HCT116 (cell line): ENCODE measurements at regions not wholly inside any gene's neighbourhood (a gene's known extent, or its start where the extent isn't known, plus 50 kb on each side); places are given as distances from the start of the nearest gene placed in this dataset.

Source experiments
- ATAC-seq: fragments of 200-7000 bp; cut with Tn5 transposase; 2 replicates; pipeline ENCODE4 v1.9.1; 2020; ENCODE audit warnings: mild to moderate bottlenecking, moderate library complexity
- BruUV-seq: library from RNA; stranded (reverse); fragments of 400-500 nt; replicated peaks from 2 replicates; lab custom pipeline; 2021; lab: Mats Ljungman, UMichigan
- CTCF ChIA-PET: fragments of 300-600 bp; sonication (Branson Sonifier 250); formaldehyde crosslinking; loops from one replicate; lab custom pipeline; 2021; ENCODE audit warnings: antibody characterized with exemption; lab: Charles Lee
- POLR2A ChIA-PET: fragments of 300-600, 350-600 bp; sonication (Branson Sonifier 250); formaldehyde crosslinking; loops from one replicate; lab custom pipeline; 2021; ENCODE audit warnings: antibody characterized with exemption; lab: Charles Lee
- RAD21 ChIA-PET, 2 experiments: fragments of 300-600 bp; sonication (Branson Sonifier 250); formaldehyde crosslinking; loops; one replicate each; lab custom pipeline; 2023; ENCODE audit warnings: low total read pairs in 2 of 2; ENCODE audit not compliant: uncharacterized antibody in 2 of 2, unreplicated experiment in 2 of 2, low non-redundant PET in 1 of 2; lab: Charles Lee
- DNase-seq: peaks from one replicate; pipeline ENCODE4 v3.0.0-alpha.2; 2010; ENCODE audit warnings: low read depth, low spot score
- H2AFZ ChIP-seq: fragments of 200-600 bp; shearing (Covaris generic), sonication (generic); 2 replicates; pipeline ENCODE4 v1.6.1; 2017; ENCODE audit warnings: low read depth, mixed run types, mixed read lengths, antibody characterized with exemption, low read length; ENCODE audit not compliant: poor library complexity, severe bottlenecking
- H3K27ac ChIP-seq: 2 replicates; pipeline ENCODE4 v1.5.1; 2012; ENCODE audit warnings: low read depth, low read length
- H3K27me3 ChIP-seq: fragments of 200-600 bp; sonication (generic); 2 replicates; pipeline ENCODE4 v1.6.1; 2016; ENCODE audit warnings: mixed run types, low read length, mixed read lengths; ENCODE audit not compliant: insufficient read depth
- H3K36me3 ChIP-seq, 2 experiments: fragments of 200-500 bp in 1 of 2; fragments of 200-600 bp in 1 of 2; sonication (Bioruptor generic) in 1 of 2; sonication (generic) in 1 of 2; 2 replicates each; pipeline versions ENCODE4 v1.5.1 to v1.6.1; 2014 to 2016; ENCODE audit warnings: low read length in 2 of 2, inconsistent platforms in 1 of 2, mixed read lengths in 1 of 2, mixed run types in 1 of 2; ENCODE audit not compliant: insufficient read depth in 2 of 2, control insufficient read depth in 1 of 2
- H3K4me1 ChIP-seq, 2 experiments: fragments of 200-600 bp in 1 of 2; sonication (generic) in 1 of 2; 2 replicates each; pipeline versions ENCODE4 v1.5.1 to v1.6.1; 2012 to 2017; ENCODE audit warnings: low read length in 2 of 2, inconsistent platforms in 1 of 2, mild to moderate bottlenecking in 1 of 2, mixed read lengths in 1 of 2, mixed run types in 1 of 2, moderate library complexity in 1 of 2; ENCODE audit not compliant: insufficient read depth in 2 of 2, control insufficient read depth in 1 of 2
- H3K4me2 ChIP-seq: fragments of 200-600 bp; sonication (generic); 2 replicates; pipeline ENCODE4 v1.6.1; 2017; ENCODE audit warnings: mixed run types, low read length, mixed read lengths
- H3K4me3 ChIP-seq, 2 experiments: fragments of 200-600 bp in 1 of 2; sonication (generic) in 1 of 2; replicated peaks in 1 of 2; 2 replicates each; pipeline ENCODE4 v1.5.1; 2011 to 2016; ENCODE audit warnings: low read length in 2 of 2, control low read depth in 1 of 2, low read depth in 1 of 2, mild to moderate bottlenecking in 1 of 2, mixed read lengths in 1 of 2, mixed run types in 1 of 2
- H3K79me2 ChIP-seq: fragments of 200-600 bp; sonication (generic); 2 replicates; pipeline ENCODE4 v1.6.1; 2017; ENCODE audit warnings: mild to moderate bottlenecking, mixed run types, low read length, moderate library complexity, mixed read lengths; ENCODE audit not compliant: insufficient read depth
- H3K9ac ChIP-seq: fragments of 200-600 bp; sonication (generic); 2 replicates; pipeline ENCODE4 v1.6.1; 2016; ENCODE audit warnings: low read length, mixed read lengths
- H3K9me2 ChIP-seq: fragments of 200-600 bp; sonication (generic), shearing (Covaris generic); 2 replicates; pipeline ENCODE4 v1.6.1; 2017; ENCODE audit warnings: mixed run types, mild to moderate bottlenecking, moderate library complexity; ENCODE audit not compliant: insufficient read depth
- H3K9me3 ChIP-seq, 2 experiments: fragments of 200-500 bp in 1 of 2; fragments of 200-600 bp in 1 of 2; sonication (Bioruptor generic) in 1 of 2; sonication (generic) in 1 of 2; 2 replicates each; pipeline ENCODE4 v1.6.1; 2014 to 2017; ENCODE audit warnings: low read length in 2 of 2, mixed read lengths in 2 of 2, inconsistent platforms in 1 of 2, low read depth in 1 of 2, mild to moderate bottlenecking in 1 of 2, mixed run types in 1 of 2, moderate library complexity in 1 of 2; ENCODE audit not compliant: control insufficient read depth in 1 of 2, insufficient read depth in 1 of 2
- H4K20me1 ChIP-seq: fragments of 200-600 bp; sonication (generic), shearing (Covaris generic); 2 replicates; pipeline ENCODE4 v1.6.1; 2017; ENCODE audit warnings: mixed run types, mild to moderate bottlenecking, moderate library complexity; ENCODE audit not compliant: insufficient read depth
- ATF3 ChIP-seq: IDR thresholded peaks from 2 replicates; pipeline ENCODE4 v1.6.1; 2012
- CBX3 ChIP-seq: IDR thresholded peaks from 2 replicates; pipeline ENCODE4 v1.6.1; 2012; ENCODE audit warnings: low read depth
- CTCF ChIP-seq, 3 experiments: fragments of 200-600 bp in 1 of 3; sonication (generic) in 1 of 3; IDR thresholded peaks in 2 of 3; conservative IDR thresholded peaks in 1 of 3; 2 replicates each; pipeline ENCODE4 v1.5.1; 2012 to 2017; ENCODE audit warnings: low read depth in 2 of 3, low read length in 2 of 3, antibody characterized with exemption in 1 of 3, borderline replicate concordance in 1 of 3, control low read depth in 1 of 3, mild to moderate bottlenecking in 1 of 3, mixed read lengths in 1 of 3, mixed run types in 1 of 3, moderate library complexity in 1 of 3; ENCODE audit not compliant: insufficient read depth in 1 of 3
- EGR1 ChIP-seq: IDR thresholded peaks from 2 replicates; pipeline ENCODE4 v1.6.1; 2012; ENCODE audit warnings: low read depth
- ELF1 ChIP-seq: IDR thresholded peaks from 2 replicates; pipeline ENCODE4 v1.6.1; 2012; ENCODE audit warnings: low read depth, borderline replicate concordance
- EZH2 ChIP-seq: fragments of 200-600 bp; sonication (generic); IDR thresholded peaks from 2 replicates; pipeline ENCODE4 v1.6.1; 2017; ENCODE audit warnings: antibody characterized with exemption, mixed run types
- FOSL1 ChIP-seq: IDR thresholded peaks from 2 replicates; pipeline ENCODE4 v1.6.1; 2012; ENCODE audit warnings: low read depth
- JUND ChIP-seq: IDR thresholded peaks from 2 replicates; pipeline ENCODE4 v1.6.1; 2012
- MAX ChIP-seq: IDR thresholded peaks from 2 replicates; pipeline ENCODE4 v1.6.1; 2012
- POLR2A ChIP-seq: IDR thresholded peaks from 2 replicates; pipeline ENCODE4 v1.7.0; 2011; ENCODE audit warnings: borderline replicate concordance; ENCODE audit not compliant: insufficient read depth, insufficient read length; ENCODE audit errors: extremely low read depth
- POLR2AphosphoS5 ChIP-seq: IDR thresholded peaks from 2 replicates; pipeline ENCODE4 v1.6.1; 2011; ENCODE audit warnings: mild to moderate bottlenecking, low read depth, low read length, moderate library complexity
- RAD21 ChIP-seq: IDR thresholded peaks from 2 replicates; pipeline ENCODE4 v1.6.1; 2012; ENCODE audit warnings: low read depth, mild to moderate bottlenecking
- REST ChIP-seq: IDR thresholded peaks from 2 replicates; pipeline ENCODE4 v1.6.1; 2012; ENCODE audit warnings: low read depth
- SIN3A ChIP-seq: IDR thresholded peaks from 2 replicates; pipeline ENCODE4 v1.6.1; 2012; ENCODE audit warnings: low read depth
- SP1 ChIP-seq: IDR thresholded peaks from 2 replicates; pipeline ENCODE4 v1.6.1; 2012; ENCODE audit warnings: low read depth
- SRF ChIP-seq: IDR thresholded peaks from 2 replicates; pipeline ENCODE4 v1.6.1; 2012; ENCODE audit warnings: low read depth
- TCF7L2 ChIP-seq: IDR thresholded peaks from 2 replicates; pipeline ENCODE4 v1.7.0; 2011; ENCODE audit warnings: borderline replicate concordance, inconsistent platforms; ENCODE audit not compliant: insufficient read depth, insufficient read length; ENCODE audit errors: extremely low read depth
- YY1 ChIP-seq: IDR thresholded peaks from 2 replicates; pipeline ENCODE4 v1.6.1; 2011; ENCODE audit warnings: low read length, low read depth, moderate library complexity, mild to moderate bottlenecking; ENCODE audit not compliant: insufficient replicate concordance; ENCODE audit errors: extremely low read depth
- ZNF274 ChIP-seq: fragments of 200-500 bp; sonication (Bioruptor generic); IDR thresholded peaks from 2 replicates; pipeline ENCODE4 v1.6.1; 2014; ENCODE audit warnings: mild to moderate bottlenecking, low read depth, low read length, inconsistent platforms
- intact Hi-C: fragments of 100-400 bp; cut with micrococcal nuclease; formaldehyde crosslinking; loops from 2 replicates; pipeline ENCODE4 v1.10.0; 2022

GRCh38 chr5:29822521-29822920 lies 1371.0 kb upstream of the CDH6 start:
- RAD21 ChIA-PET = no interaction called here
- ATAC-seq = no peak
- Histone ChIP-seq H3K9me3 (peaks cover 11 to 36% of the 10 kb centered on the region in 2 experiments; a peak in 3 of 4 replicates), H3K36me3 (no peaks in the 10 kb centered on the region), H3K9me2 (no peaks in the 10 kb centered on the region), H2AFZ (no peak overlapping the region), H3K4me2 (no peak overlapping the region), H3K4me1 (no peaks in the 10 kb centered on the region), H3K9ac (no peak overlapping the region), H3K27ac (no peak overlapping the region), H3K4me3 (no peak overlapping the region), H3K79me2 (no peaks in the 10 kb centered on the region), H3K27me3 (no peaks in the 10 kb centered on the region), H4K20me1 (no peaks in the 10 kb centered on the region)
- no peak for DNase-seq
- no TSS peak for BruUV-seq
- POLR2A ChIA-PET = no interaction called here
- CTCF ChIA-PET = no interaction called here
- intact Hi-C loops = no loop called here
- TF ChIP-seq RAD21 = no peak
- TF ChIP-seq ZNF274 = no peak
- no peak for TF ChIP-seq SIN3A
- TF ChIP-seq YY1 = no peak
- TF ChIP-seq SRF = no peak
- no peak for TF ChIP-seq REST
- no peak for TF ChIP-seq EGR1
- TF ChIP-seq CTCF (IDR thresholded peaks at IDR 0.05 in 2 of 3, conservative IDR thresholded peaks at IDR 0.05 in 1 of 3; ENCODE audit: borderline replicate concordance in 1 of 3, insufficient read depth in 1 of 3, low read depth in 2 of 3, low read length in 2 of 3) = no peak
- no peak for TF ChIP-seq JUND
- no peak for TF ChIP-seq SP1
- TF ChIP-seq POLR2AphosphoS5 = no peak
- no peak for TF ChIP-seq MAX
- no peak for TF ChIP-seq FOSL1
- no peak for TF ChIP-seq TCF7L2
- no peak for TF ChIP-seq ELF1
- TF ChIP-seq POLR2A = no peak
- TF ChIP-seq EZH2 = no peak
- TF ChIP-seq CBX3 = no peak
- TF ChIP-seq ATF3 = no peak
